ENCODE measurements at regions not wholly inside any gene's neighbourhood (a gene's known extent, or its start where the extent isn't known, plus 50 kb on each side); places are given as distances from the start of the nearest gene placed in this dataset.
A peak's percentile ranks its signal among the peaks of the same experiment; 100 is the strongest.

GRCh38 chr13:22757530-22758120 is 423.2 kb upstream of the SGCG start:
- no peak for FAIRE-seq

More at GRCh38 chr13:22757530-22758120, 423.2 kb upstream of the SGCG start:
- Histone ChIP-seq H3K36me3 (ENCODE audit: control insufficient read depth in 2 of 4, insufficient read depth in 4 of 4, low read length in 3 of 4) (no peaks in the 10 kb centered on the region), H3K79me1 (ENCODE audit: low read depth, low read length) (no peaks in the 10 kb centered on the region), H3K23ac (ENCODE audit: insufficient read length) (no peak overlapping the region), H2AK5ac (ENCODE audit: low read depth, low read length) (no peak overlapping the region), H2BK20ac (ENCODE audit: low read length) (no peak overlapping the region), H3K9me3 (ENCODE audit: insufficient read depth in 2 of 2, low read depth in 1 of 2, low read length in 1 of 2) (peaks cover 0 to 2% of the 10 kb centered on the region in 2 experiments; a peak in 2 of 4 replicates), H3K27ac (ENCODE audit: low read depth, low read length) (no peak overlapping the region), H4K20me1 (replicated peaks in 1 of 2; ENCODE audit: control insufficient read depth in 1 of 2, insufficient read depth in 2 of 2, low read length in 2 of 2) (no peaks in the 10 kb centered on the region), H2BK15ac (ENCODE audit: low read length) (no peak overlapping the region), H4K8ac (ENCODE audit: extremely low read depth, insufficient read depth, low read length) (no peak overlapping the region), H3K79me2 (ENCODE audit: control insufficient read depth in 1 of 2, insufficient read depth in 2 of 2, low read length in 2 of 2) (no peaks in the 10 kb centered on the region), H3K56ac (replicated peaks; ENCODE audit: insufficient read length, low read depth, low read length) (no peak overlapping the region), H2AFZ (ENCODE audit: low read length) (no peak overlapping the region), H3K4me2 (ENCODE audit: insufficient read depth in 1 of 2, low read depth in 2 of 2, low read length in 2 of 2) (no peak overlapping the region), H3K9ac (replicated peaks in 1 of 4; ENCODE audit: extremely low read depth in 1 of 4, low read depth in 3 of 4, low read length in 3 of 4) (no peak overlapping the region), H3K23me2 (ENCODE audit: low read depth, low read length) (no peaks in the 10 kb centered on the region), H4K91ac (replicated peaks; ENCODE audit: insufficient read length, low read length) (no peak overlapping the region), H3K27me3 (replicated peaks in 1 of 4; ENCODE audit: control insufficient read depth in 3 of 4, extremely low read depth in 1 of 4, insufficient read depth in 3 of 4, low read length in 3 of 4) (no peaks in the 10 kb centered on the region), H3K4me1 (replicated peaks in 1 of 4; ENCODE audit: control insufficient read depth in 3 of 4, insufficient read depth in 4 of 4, low read length in 3 of 4) (peaks cover 0 to 4% (median 1%) of the 10 kb centered on the region in 4 experiments; a peak in 3 of 7 replicates), H2BK12ac (ENCODE audit: low read depth, low read length) (no peak overlapping the region), H3K4ac (replicated peaks; ENCODE audit: insufficient read length, low read depth, low read length) (no peak overlapping the region), H2BK5ac (ENCODE audit: low read depth, low read length) (no peak overlapping the region), H2BK120ac (replicated peaks; ENCODE audit: low read depth, low read length) (no peak overlapping the region), H4K5ac (ENCODE audit: insufficient read length, low read depth, low read length) (no peak overlapping the region), H3K18ac (ENCODE audit: extremely low read depth, low read length) (no peak overlapping the region), H3K4me3 (ENCODE audit: extremely low read depth in 1 of 4, insufficient read depth in 2 of 4, low read depth in 3 of 4, low read length in 4 of 4) (no peak overlapping the region), H3K14ac (ENCODE audit: insufficient read length) (no peak overlapping the region)
- 72% methylated on average over 3 of the region's 3 CpGs; no CpG with 5 or more reads in 1 of the 2 experiments for WGBS, 2 experiments (ENCODE audit: extremely low coverage in 1 of 2, insufficient coverage in 1 of 2, insufficient read length in 1 of 2, insufficient replicate concordance in 2 of 2, low coverage in 1 of 2, low lambda C conversion rate in 2 of 2, missing lambda C conversion rate in 1 of 2)
- no peak for DNase-seq (ENCODE audit: low read depth in 1 of 2, low spot score in 2 of 2)
- ChIA-PET POLR2A (ENCODE audit: partially characterized antibody) (no interaction called here), CTCF (ENCODE audit: partially characterized antibody) (interaction anchor here (0.7 to 2.5 kb wide), 9 partner anchors 8 to 1120 kb away, joined by 3 to 9 read pairs (median 4); no protein-coding TSS in a partner anchor)
- TF ChIP-seq ASH2L (IDR thresholded peaks at IDR 0.05; ENCODE audit: low read length) (no peak), CBX8 (IDR thresholded peaks at IDR 0.05; ENCODE audit: borderline replicate concordance, low read depth, low read length) (no peak), NANOG (IDR thresholded peaks at IDR 0.05; ENCODE audit: insufficient read depth, low read depth, low read length, poor library complexity, severe bottlenecking) (no peak), CTCF (IDR thresholded peaks at IDR 0.05; ENCODE audit: control extremely low read depth in 1 of 3, insufficient read depth in 1 of 3, low read depth in 1 of 3, low read length in 3 of 3) (peak in 1 of 3 experiments; percentile 4; a peak in 2 of 4 replicates), RAD21 (IDR thresholded peaks at IDR 0.05 in 1 of 2, conservative IDR thresholded peaks at IDR 0.05 in 1 of 2; ENCODE audit: low read depth in 2 of 2, low read length in 2 of 2) (peak in 1 of 2 experiments; percentile 69; a peak in 3 of 4 replicates)
